ENCODE measurements at regions not wholly inside any gene's neighbourhood (a gene's known extent, or its start where the extent isn't known, plus 50 kb on each side); places are given as distances from the start of the nearest gene placed in this dataset.

- TF ChIP-seq EZH2phosphoT487 (IDR thresholded peaks at IDR 0.05; ENCODE audit: low read depth, severe bottlenecking, unreplicated experiment) (no peak), CTCF (IDR thresholded peaks at IDR 0.05; ENCODE audit: poor library complexity) (no peak), EZH2 (IDR thresholded peaks at IDR 0.05; ENCODE audit: borderline replicate concordance) (no peak)
Observed at GRCh38 chr2:195031411-195031810, 625.6 kb upstream of the SLC39A10 start.

Measured in hepatocyte (in vitro differentiated cells).